T-helper 2 cell treated with Interferon-gamma antibody and Interleukin-4, amounts not matched to agents 100 ng/mL and 5 ng/mL, for 36 hours (primary cell): ENCODE measurements at regions not wholly inside any gene's neighbourhood (a gene's known extent, or its start where the extent isn't known, plus 50 kb on each side); places are given as distances from the start of the nearest gene placed in this dataset.

Experiments
- intact Hi-C: fragments of 100-400 bp; cut with micrococcal nuclease; formaldehyde crosslinking; loops from one replicate; pipeline ENCODE4 v1.15.1; 2023

GRCh38 chr17:71113347-71113746 is 944.0 kb downstream of the KCNJ2 start:
- intact Hi-C loops, result no loop called here

DNA sequence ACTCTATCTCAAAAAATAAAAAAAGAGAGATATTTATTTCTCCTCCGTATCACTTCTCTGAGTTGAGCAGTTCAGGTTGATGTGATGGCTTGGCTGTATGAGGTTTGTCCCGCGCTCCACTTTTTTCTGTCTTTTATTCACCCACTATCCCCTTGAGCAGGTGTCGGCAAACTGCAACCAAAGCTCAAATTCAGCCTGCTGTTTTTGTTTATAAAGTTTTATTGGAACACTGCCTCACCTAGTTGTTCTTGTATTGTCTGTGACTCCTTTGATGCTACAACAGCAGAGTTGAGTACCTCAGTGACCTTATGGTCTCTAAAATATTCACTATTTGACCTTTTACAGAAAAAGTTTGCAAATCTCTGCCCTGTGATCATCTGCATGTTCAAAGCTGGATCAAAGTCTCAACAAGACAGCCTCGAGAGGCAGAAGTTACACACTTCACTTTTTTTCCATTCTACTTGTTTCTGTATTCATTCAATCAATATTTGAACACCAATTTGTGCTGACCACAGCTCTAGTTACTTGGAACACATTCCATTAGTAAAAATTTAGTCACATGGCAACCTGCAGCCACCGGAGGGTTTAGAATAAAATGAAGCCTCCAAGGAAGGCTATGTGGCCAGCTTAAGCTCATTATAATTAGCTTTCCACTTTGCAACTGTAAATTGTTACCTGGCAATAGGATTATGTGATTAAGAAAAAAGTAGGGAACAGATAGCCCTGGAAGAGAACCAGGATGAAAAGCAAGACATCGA is 945.8 kb downstream of the KCNJ2 start:
- intact Hi-C loops, result no loop called here

GRCh38 chr17:71115669-71115972 is 946.3 kb downstream of the KCNJ2 start:
- intact Hi-C loops, result no loop called here

DNA sequence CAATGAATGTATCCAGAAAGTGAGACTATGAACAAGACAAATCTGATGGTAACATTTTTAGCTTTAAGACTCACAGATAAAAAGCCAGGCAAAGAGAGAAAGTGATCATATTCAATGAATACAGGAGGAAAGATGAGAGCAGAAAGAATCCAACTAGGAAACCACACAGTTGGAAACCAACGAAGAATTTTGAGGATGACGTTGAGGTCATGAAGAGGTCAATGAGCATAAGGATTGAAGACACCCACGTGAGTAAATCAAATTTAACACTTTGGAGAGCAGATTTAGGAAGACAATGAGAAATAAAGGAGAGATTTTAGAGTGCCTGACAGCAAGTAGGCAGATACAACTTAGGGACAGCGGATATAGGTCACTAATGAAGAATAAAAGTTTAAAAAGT is 948.1 kb downstream of the KCNJ2 start:
- intact Hi-C loops, result no loop called here

DNA sequence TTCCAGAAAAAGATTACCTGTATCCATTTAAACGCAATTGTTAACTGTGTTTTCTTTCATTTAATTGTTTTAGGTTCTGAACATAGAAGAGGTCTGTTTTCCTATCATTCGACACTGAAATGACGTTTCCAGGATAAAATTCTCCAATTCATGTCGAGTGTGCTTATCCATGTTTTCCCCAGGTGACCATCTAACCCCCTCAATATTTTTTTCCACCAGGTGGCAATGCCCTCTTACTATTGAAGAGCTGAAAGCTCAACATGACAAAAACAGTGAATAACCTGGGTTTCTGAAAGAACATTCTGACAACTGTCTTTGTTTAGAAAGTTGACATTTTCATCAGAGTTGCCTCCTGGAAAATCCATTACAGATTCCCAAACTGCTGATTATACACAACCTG is 948.7 kb downstream of the KCNJ2 start:
- intact Hi-C loops, result no loop called here

DNA sequence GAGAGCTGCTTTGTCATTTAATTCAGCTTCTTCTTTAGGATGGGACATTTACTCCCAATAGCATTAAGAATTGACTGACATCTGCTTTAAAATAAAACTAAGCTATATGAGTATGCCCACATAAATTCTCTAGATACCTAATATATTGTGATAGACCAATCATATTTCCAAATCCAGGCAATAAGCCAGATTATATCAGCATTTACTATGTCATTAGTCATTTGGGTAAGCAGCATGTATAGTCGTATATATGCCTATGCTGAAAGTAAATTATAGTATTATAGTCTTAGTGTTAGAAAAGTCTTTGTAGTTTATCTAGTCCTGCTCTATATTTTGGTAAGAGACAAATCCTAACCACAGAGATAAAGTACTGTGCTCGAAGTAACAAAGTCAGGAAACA is 958.1 kb downstream of the KCNJ2 start:
- intact Hi-C loops, result no loop called here

- intact Hi-C loops, result no loop called here
These were observed 973.0 kb downstream of the KCNJ2 start for GRCh38 chr17:71142333-71142732.

GRCh38 chr17:71145486-71145885 is 975.3 kb upstream of the SOX9 start:
- intact Hi-C loops, result no loop called here

GRCh38 chr17:71147906-71148305 is 972.9 kb upstream of the SOX9 start:
- intact Hi-C loops, result no loop called here

DNA sequence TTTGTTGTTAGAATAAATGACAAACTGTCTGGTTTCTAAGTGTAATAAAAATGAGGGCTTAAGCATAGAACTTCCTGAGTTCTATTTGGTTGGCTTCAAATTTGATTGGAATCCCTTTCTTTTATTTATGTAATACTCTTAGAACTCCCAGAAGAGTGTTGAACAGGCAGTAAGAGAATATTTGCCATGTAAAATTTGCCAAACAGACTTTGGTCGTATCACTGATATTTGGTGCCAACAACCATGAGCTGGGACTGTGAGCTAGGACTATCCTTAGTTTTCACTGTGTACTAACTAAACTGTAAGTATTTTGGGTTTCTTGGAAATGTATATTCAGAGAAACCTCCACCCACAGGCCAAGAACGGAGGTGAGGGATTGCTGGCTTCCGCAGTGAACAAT is 971.2 kb upstream of the SOX9 start:
- intact Hi-C loops, result no loop called here

- intact Hi-C loops, result no loop called here
These were observed 963.5 kb upstream of the SOX9 start for GRCh38 chr17:71157297-71157696.

DNA sequence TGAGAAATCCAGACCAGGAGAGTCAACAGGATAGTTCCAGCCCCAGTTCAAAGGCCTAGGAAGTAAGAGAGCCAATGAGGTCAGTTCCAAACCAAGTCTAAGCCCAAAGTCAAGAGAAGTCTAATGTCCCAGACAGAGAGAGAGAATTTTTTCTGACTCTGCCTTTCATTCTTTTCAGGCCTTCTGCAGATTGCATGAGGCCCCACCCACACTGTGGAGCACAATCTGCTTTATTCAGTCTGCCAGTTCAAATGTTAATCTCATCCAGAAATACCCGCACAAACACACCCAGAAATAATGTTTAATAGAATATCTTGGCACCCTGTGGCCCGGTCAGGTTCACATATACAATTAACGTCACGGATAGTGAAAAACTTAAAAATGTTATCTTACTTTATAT is 962.4 kb upstream of the SOX9 start:
- intact Hi-C loops, result no loop called here

DNA sequence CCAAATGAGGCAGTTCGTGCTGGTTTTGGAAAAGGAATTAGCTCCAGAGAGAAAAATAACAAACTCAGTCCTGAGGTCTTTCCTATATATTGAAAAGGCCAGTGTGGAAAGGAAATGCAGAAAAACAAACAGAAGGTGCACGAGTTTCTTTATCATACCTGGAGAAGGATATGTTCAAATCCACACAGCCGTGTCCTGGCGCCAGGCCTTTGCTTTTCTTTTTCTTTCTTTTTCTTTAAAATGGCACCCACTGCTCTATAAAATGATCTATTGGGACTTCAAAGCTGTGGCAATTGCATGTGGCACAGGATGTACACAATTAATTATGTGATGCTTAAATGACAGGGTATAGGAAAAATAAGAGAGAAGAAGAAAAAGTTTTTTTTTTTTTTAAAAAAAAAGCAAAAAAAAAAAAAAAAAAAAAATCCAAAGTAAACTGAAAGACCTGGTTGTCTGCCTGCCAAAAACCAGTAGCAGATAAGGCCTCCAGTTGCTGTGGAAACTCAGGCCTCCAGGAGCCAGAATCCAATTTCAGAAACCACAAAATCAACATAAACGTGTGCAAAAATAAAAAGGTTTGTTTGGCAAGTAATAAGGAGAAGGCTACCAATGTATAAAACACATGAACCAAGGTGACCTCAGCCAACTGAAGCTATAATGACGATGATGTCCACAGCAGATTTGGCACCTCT is 957.6 kb upstream of the SOX9 start:
- intact Hi-C loops, result no loop called here

- intact Hi-C loops, result no loop called here
These were observed 957.1 kb upstream of the SOX9 start for GRCh38 chr17:71163813-71164122.

GRCh38 chr17:71164561-71164960 is 956.3 kb upstream of the SOX9 start:
- intact Hi-C loops, result no loop called here

GRCh38 chr17:71166311-71166710 is 954.5 kb upstream of the SOX9 start:
- intact Hi-C loops, result no loop called here

GRCh38 chr17:71168053-71168741 is 952.6 kb upstream of the SOX9 start:
- intact Hi-C loops, result no loop called here

GRCh38 chr17:71170070-71170469 is 950.8 kb upstream of the SOX9 start:
- intact Hi-C loops, result no loop called here

DNA sequence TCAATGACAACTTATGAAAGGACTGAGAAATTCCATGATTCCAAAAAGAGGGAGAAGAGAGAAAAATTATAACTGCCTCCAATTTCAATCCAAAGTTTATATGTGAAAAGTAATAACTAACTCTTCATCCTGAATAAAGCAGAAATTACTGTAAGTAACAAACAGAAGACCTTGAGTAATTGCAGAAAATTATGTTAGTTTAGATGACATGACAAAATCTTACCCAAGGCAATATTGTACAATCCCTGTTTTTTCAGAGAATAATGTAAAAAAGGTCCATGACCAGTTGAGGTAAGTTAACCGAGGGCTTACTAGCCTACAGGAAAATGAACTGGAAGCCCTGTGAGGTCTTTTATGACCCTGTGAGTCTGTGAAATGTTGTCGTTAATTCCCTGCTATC is 949.5 kb upstream of the SOX9 start:
- intact Hi-C loops, result no loop called here

GRCh38 chr17:71173991-71174390 is 946.8 kb upstream of the SOX9 start:
- intact Hi-C loops, result no loop called here

- intact Hi-C loops, result no loop called here
These were observed 944.5 kb upstream of the SOX9 start for GRCh38 chr17:71176331-71176730.

DNA sequence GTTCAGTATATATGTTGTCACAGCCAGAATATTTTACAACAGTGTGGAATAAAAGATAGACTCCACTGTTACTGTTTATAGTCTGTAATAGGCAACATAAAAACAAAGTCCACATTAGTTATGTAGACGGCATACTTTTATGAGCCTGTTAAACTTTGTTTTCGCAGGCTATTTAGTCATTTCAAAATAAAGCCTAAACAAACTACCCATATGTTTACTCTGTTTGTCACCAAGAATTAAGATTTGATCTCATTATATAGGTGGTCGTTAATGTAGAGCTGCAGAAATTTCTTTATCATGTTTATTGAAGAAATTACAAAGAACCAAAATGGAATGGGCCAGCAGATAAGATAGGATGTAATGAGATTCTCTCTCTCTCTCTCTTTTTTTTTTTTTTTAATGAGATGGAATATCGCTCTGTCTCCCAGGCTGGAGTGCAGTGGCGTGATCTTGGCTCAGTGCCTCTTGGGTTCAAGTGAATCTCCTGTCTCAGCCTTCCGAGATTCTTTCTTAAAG is 943.8 kb upstream of the SOX9 start:
- intact Hi-C loops, result no loop called here
